ENCODE measurements at regions not wholly inside any gene's neighbourhood (a gene's known extent, or its start where the extent isn't known, plus 50 kb on each side); places are given as distances from the start of the nearest gene placed in this dataset.

GRCh38 chr10:121310151-121310711, 288.0 kb downstream of the FGFR2 start:
- TF ChIP-seq POLR2A (IDR thresholded peaks at IDR 0.05): no peak
- no peak for TF ChIP-seq EP300 (IDR thresholded peaks at IDR 0.05)
- TF ChIP-seq CTCF (IDR thresholded peaks at IDR 0.05): no peak

All from stomach (tissue), 4 donors.